C4-2B (cell line): ENCODE measurements at regions not wholly inside any gene's neighbourhood (a gene's known extent, or its start where the extent isn't known, plus 50 kb on each side); places are given as distances from the start of the nearest gene placed in this dataset.

ENCODE experiments used
- CTCF ChIP-seq: fragments of 450-650 bp; conservative IDR thresholded peaks from 2 replicates; pipeline ENCODE4 v1.5.1; 2017; ENCODE audit warnings: mild to moderate bottlenecking
- ZFX ChIP-seq: fragments of 450-650 bp; IDR thresholded peaks from 2 replicates; pipeline ENCODE4 v1.6.1; 2017

GRCh38 chr10:30182191-30183054 is 123.0 kb upstream of the JCAD start:
- TF ChIP-seq CTCF (no peak), ZFX (no peak)
